ENCODE measurements at regions not wholly inside any gene's neighbourhood (a gene's known extent, or its start where the extent isn't known, plus 50 kb on each side); places are given as distances from the start of the nearest gene placed in this dataset.
"Not testable (repeated sequence)": the region's sequence is repeated elsewhere in the genome, so short reads cannot be mapped to it uniquely, and the experiment has no call there.

GRCh38 chr6:94902974-94903628 lies 674.2 kb upstream of the MANEA start:
- no peak for DNase-seq (ENCODE audit: low read depth in 4 of 4, low spot score in 3 of 4)

GRCh38 chr6:94899191-94899590 lies 678.1 kb upstream of the MANEA start:
- no peak for DNase-seq (ENCODE audit: low read depth in 4 of 4, low spot score in 3 of 4)

- no peak for DNase-seq (ENCODE audit: low read depth in 4 of 4, low spot score in 3 of 4)
Measured at GRCh38 chr6:94894300-94894699, 683.0 kb upstream of the MANEA start.

GRCh38 chr6:94893327-94893726 lies 684.0 kb upstream of the MANEA start:
- no peak for DNase-seq (ENCODE audit: low read depth in 4 of 4, low spot score in 3 of 4)

GRCh38 chr6:94873819-94874218 lies 703.5 kb upstream of the MANEA start:
- not testable (repeated sequence) for DNase-seq (ENCODE audit: low read depth in 4 of 4, low spot score in 3 of 4)

- no peak for DNase-seq (ENCODE audit: low read depth in 4 of 4, low spot score in 3 of 4)
Measured at GRCh38 chr6:94862112-94862511, 715.2 kb upstream of the MANEA start.

GRCh38 chr6:94859924-94860323 lies 717.4 kb upstream of the MANEA start:
- no peak for DNase-seq (ENCODE audit: low read depth in 4 of 4, low spot score in 3 of 4)

- not testable (repeated sequence) for DNase-seq (ENCODE audit: low read depth in 4 of 4, low spot score in 3 of 4)
Measured at GRCh38 chr6:94856999-94857398, 720.3 kb upstream of the MANEA start.

- not testable (repeated sequence) for DNase-seq (ENCODE audit: low read depth in 4 of 4, low spot score in 3 of 4)
Measured at GRCh38 chr6:94851329-94851728, 726.0 kb upstream of the MANEA start.

GRCh38 chr6:94845742-94846141 lies 731.6 kb upstream of the MANEA start:
- DNase-seq (ENCODE audit: low read depth in 4 of 4, low spot score in 3 of 4): no peak

GRCh38 chr6:94835264-94835663 lies 742.1 kb upstream of the MANEA start:
- no peak for DNase-seq (ENCODE audit: low read depth in 4 of 4, low spot score in 3 of 4)

- DNase-seq (ENCODE audit: low read depth in 4 of 4, low spot score in 3 of 4): no peak
Measured at GRCh38 chr6:94813806-94814205, 763.5 kb upstream of the MANEA start.

- DNase-seq (ENCODE audit: low read depth in 4 of 4, low spot score in 3 of 4): no peak
Measured at GRCh38 chr6:94801344-94801743, 776.0 kb upstream of the MANEA start.

GRCh38 chr6:94785514-94785913 lies 791.8 kb upstream of the MANEA start:
- DNase-seq (ENCODE audit: low read depth in 4 of 4, low spot score in 3 of 4): no peak

- DNase-seq (ENCODE audit: low read depth in 4 of 4, low spot score in 3 of 4): not testable (repeated sequence)
Measured at GRCh38 chr6:94785081-94785480, 792.3 kb upstream of the MANEA start.

- DNase-seq (ENCODE audit: low read depth in 4 of 4, low spot score in 3 of 4): no peak
Measured at GRCh38 chr6:94769197-94769596, 808.1 kb upstream of the MANEA start.

GRCh38 chr6:94751641-94752329 lies 825.5 kb upstream of the MANEA start:
- no peak for DNase-seq (ENCODE audit: low read depth in 4 of 4, low spot score in 3 of 4)

GRCh38 chr6:94736236-94736635 lies 841.1 kb upstream of the MANEA start:
- no peak for DNase-seq (ENCODE audit: low read depth in 4 of 4, low spot score in 3 of 4)

- DNase-seq (ENCODE audit: low read depth in 4 of 4, low spot score in 3 of 4): no peak
Measured at GRCh38 chr6:94735270-94735669, 842.1 kb upstream of the MANEA start.

- no peak for DNase-seq (ENCODE audit: low read depth in 4 of 4, low spot score in 3 of 4)
Measured at GRCh38 chr6:94734751-94735150, 842.6 kb upstream of the MANEA start.

GRCh38 chr6:94733066-94733465 lies 844.3 kb upstream of the MANEA start:
- no peak for DNase-seq (ENCODE audit: low read depth in 4 of 4, low spot score in 3 of 4)

- DNase-seq (ENCODE audit: low read depth in 4 of 4, low spot score in 3 of 4): no peak
Measured at GRCh38 chr6:94727710-94728109, 849.6 kb upstream of the MANEA start.

Measured in left renal pelvis (tissue), 4 donors.